CD4-positive, alpha-beta T cell (primary cell): ENCODE measurements at regions not wholly inside any gene's neighbourhood (a gene's known extent, or its start where the extent isn't known, plus 50 kb on each side); places are given as distances from the start of the nearest gene placed in this dataset.

Experiments used
- ATAC-seq: fragments of 200-7000 bp; cut with Tn5 transposase; one replicate; pipeline ENCODE4 v1.10.0; 2022; ENCODE audit warnings: mild to moderate bottlenecking; ENCODE audit not compliant: poor library complexity
- CTCF ChIA-PET: fragments of 350-600 bp; sonication (Branson Sonifier 250); formaldehyde crosslinking; loops from one replicate; lab custom pipeline; 2021; ENCODE audit warnings: antibody characterized with exemption, inconsistent platforms; lab: Charles Lee
- POLR2A ChIA-PET: fragments of 350-600 bp; sonication (Branson Sonifier 250); formaldehyde crosslinking; loops from one replicate; lab custom pipeline; 2021; ENCODE audit warnings: antibody characterized with exemption, inconsistent platforms; lab: Charles Lee
- DNase-seq, 14 experiments: peaks; one replicate each; pipeline ENCODE4 v3.0.0-alpha.2; 2013 to 2020; ENCODE audit warnings: mixed read lengths in 2 of 14
- H3K27ac ChIP-seq, 2 donors: one replicate each; pipeline versions ENCODE4 v1.5.1 to v1.7.0; 2013; ENCODE audit warnings: low read length in 2 of 2, low read depth in 1 of 2, mild to moderate bottlenecking in 1 of 2
- H3K27me3 ChIP-seq, 2 experiments: 1 replicate in 1 of 2; 2 replicates in 1 of 2; pipeline versions ENCODE4 v1.6.1 to v1.7.0; 2013; ENCODE audit warnings: low read length in 2 of 2, control low read depth in 1 of 2, mild to moderate bottlenecking in 1 of 2, moderate library complexity in 1 of 2; ENCODE audit not compliant: insufficient read depth in 2 of 2, control insufficient read depth in 1 of 2
- H3K36me3 ChIP-seq: one replicate; pipeline ENCODE4 v1.6.1; 2013; ENCODE audit warnings: low read length, control low read depth; ENCODE audit not compliant: insufficient read depth
- H3K4me1 ChIP-seq: one replicate; pipeline ENCODE4 v1.6.1; 2013; ENCODE audit warnings: low read length, control low read depth; ENCODE audit not compliant: insufficient read depth
- H3K4me3 ChIP-seq: one replicate; pipeline ENCODE4 v1.5.1; 2013; ENCODE audit warnings: mild to moderate bottlenecking, low read length, moderate library complexity
- H3K9me3 ChIP-seq, 2 experiments: 1 replicate in 1 of 2; 2 replicates in 1 of 2; pipeline versions ENCODE4 v1.6.1 to v1.7.0; 2013; ENCODE audit warnings: low read length in 2 of 2, mild to moderate bottlenecking in 2 of 2, control low read depth in 1 of 2, moderate library complexity in 1 of 2; ENCODE audit not compliant: control insufficient read depth in 1 of 2, insufficient read depth in 1 of 2
- H3K27ac Mint-ChIP-seq: one replicate; pipeline ENCODE4 v1.8.0; 2020; ENCODE audit warnings: mixed read lengths
- H3K27me3 Mint-ChIP-seq: one replicate; pipeline ENCODE4 v1.8.0; 2021; ENCODE audit warnings: mixed read lengths
- H3K36me3 Mint-ChIP-seq: one replicate; pipeline ENCODE4 v1.8.0; 2021; ENCODE audit warnings: low read depth, mixed read lengths
- H3K4me1 Mint-ChIP-seq: one replicate; pipeline ENCODE4 v1.8.0; 2021; ENCODE audit warnings: low read depth, mixed read lengths
- H3K4me3 Mint-ChIP-seq: one replicate; pipeline ENCODE4 v1.8.0; 2020; ENCODE audit warnings: mild to moderate bottlenecking, mixed read lengths
- H3K9me3 Mint-ChIP-seq: one replicate; pipeline ENCODE4 v1.8.0; 2020; ENCODE audit warnings: mixed read lengths
- CTCF ChIP-seq: fragments of 200-600 bp; IDR thresholded peaks from one replicate; pipeline ENCODE4 v1.8.0; 2022; ENCODE audit warnings: antibody characterized with exemption, mild to moderate bottlenecking
- intact Hi-C, 2 experiments: fragments of 100-400 bp; cut with DNase I in 1 of 2; cut with micrococcal nuclease in 1 of 2; formaldehyde crosslinking; loops; one replicate each; pipeline versions ENCODE4 v1.15.1 to v1.9.0; 2023 to 2025; cut with DNase I, micrococcal nuclease

- peaks cover 0 to 8% of the 10 kb centered on the region in 2 experiments for H3K27me3 ChIP-seq
- intact Hi-C loops: no loop called here
- no peak for ATAC-seq
- Mint-ChIP-seq H3K9me3 (peaks cover 3% of the 10 kb centered on the region), H3K4me1 (no peaks in the 10 kb centered on the region), H3K27me3 (no peaks in the 10 kb centered on the region), H3K27ac (no peak overlapping the region), H3K36me3 (no peaks in the 10 kb centered on the region), H3K4me3 (no peak overlapping the region)
- H3K27ac ChIP-seq: no peak overlapping the region
- no peaks in the 10 kb centered on the region for H3K4me1 ChIP-seq
- H3K36me3 ChIP-seq: no peaks in the 10 kb centered on the region
- CTCF ChIA-PET: no interaction called here
- no peak for DNase-seq
- H3K4me3 ChIP-seq: no peak overlapping the region
- POLR2A ChIA-PET: no interaction called here
- no peak for TF ChIP-seq CTCF
- peaks cover 0 to under 1% of the 10 kb centered on the region in 2 experiments for H3K9me3 ChIP-seq
Measured at GRCh38 chr4:15130441-15130840, 128.2 kb downstream of the CPEB2 start.

GRCh38 chr4:15131551-15131950 is 129.3 kb downstream of the CPEB2 start:
- no peak for ATAC-seq

GRCh38 chr4:15132739-15133138 is 130.5 kb downstream of the CPEB2 start:
- H3K4me1 Mint-ChIP-seq: no peaks in the 10 kb centered on the region
- Histone ChIP-seq H3K9me3 (peaks cover 0 to 7% of the 10 kb centered on the region in 2 experiments), H3K27ac (no peak overlapping the region), H3K27me3 (peaks cover under 1 to 8% of the 10 kb centered on the region in 2 experiments), H3K4me3 (no peak overlapping the region), H3K36me3 (no peaks in the 10 kb centered on the region), H3K4me1 (no peaks in the 10 kb centered on the region)
- no peak overlapping the region for H3K27ac Mint-ChIP-seq
- DNase-seq (no peak), ATAC-seq (no peak)
- POLR2A ChIA-PET: no interaction called here
- no peak overlapping the region for H3K4me3 Mint-ChIP-seq
- no peak for TF ChIP-seq CTCF
- H3K27me3 Mint-ChIP-seq: no peaks in the 10 kb centered on the region
- no peaks in the 10 kb centered on the region for H3K36me3 Mint-ChIP-seq
- peaks cover 15% of the 10 kb centered on the region for H3K9me3 Mint-ChIP-seq
- CTCF ChIA-PET: no interaction called here
- intact Hi-C loops: no loop called here

More at GRCh38 chr4:15131551-15131950, 129.3 kb downstream of the CPEB2 start:
- no peak overlapping the region for H3K27ac Mint-ChIP-seq
- no peaks in the 10 kb centered on the region for H3K36me3 ChIP-seq
- H3K4me3 ChIP-seq: no peak overlapping the region
- peaks cover 0 to 7% of the 10 kb centered on the region in 2 experiments for H3K9me3 ChIP-seq
- no peak for DNase-seq
- peaks cover 0 to 8% of the 10 kb centered on the region in 2 experiments for H3K27me3 ChIP-seq
- intact Hi-C loops: no loop called here
- H3K36me3 Mint-ChIP-seq: no peaks in the 10 kb centered on the region
- ChIA-PET CTCF (no interaction called here), POLR2A (no interaction called here)
- H3K4me1 Mint-ChIP-seq: no peaks in the 10 kb centered on the region
- H3K27me3 Mint-ChIP-seq: no peaks in the 10 kb centered on the region
- TF ChIP-seq CTCF: no peak
- H3K27ac ChIP-seq: no peak overlapping the region
- no peak overlapping the region for H3K4me3 Mint-ChIP-seq
- H3K4me1 ChIP-seq: no peaks in the 10 kb centered on the region
- peaks cover 7% of the 10 kb centered on the region for H3K9me3 Mint-ChIP-seq
